Choroid plexus epithelial cell (primary cell): ENCODE measurements at regions not wholly inside any gene's neighbourhood (a gene's known extent, or its start where the extent isn't known, plus 50 kb on each side); places are given as distances from the start of the nearest gene placed in this dataset.
"Not testable (repeated sequence)": the region's sequence is repeated elsewhere in the genome, so short reads cannot be mapped to it uniquely, and the experiment has no call there.

Source experiments
- DNase-seq: peaks from one replicate; pipeline ENCODE4 v3.0.0-alpha.2; 2010; ENCODE audit warnings: low read depth
- H3K4me3 ChIP-seq: 2 replicates; pipeline ENCODE4 v1.5.1; 2011; ENCODE audit warnings: low read depth, mild to moderate bottlenecking, control low read depth, low read length, moderate library complexity
- CTCF ChIP-seq: conservative IDR thresholded peaks from 2 replicates; pipeline ENCODE4 v1.5.1; 2011; ENCODE audit warnings: low read depth, mild to moderate bottlenecking, control low read depth, inconsistent platforms, low read length, moderate library complexity

- TF ChIP-seq CTCF: no peak
Observed at GRCh38 chr3:87742250-87742649, 316.6 kb downstream of the CGGBP1 start.

GRCh38 chr3:87740894-87741293, 317.9 kb downstream of the CGGBP1 start:
- not testable (repeated sequence) for DNase-seq

More at GRCh38 chr3:87742250-87742649, 316.6 kb downstream of the CGGBP1 start:
- H3K4me3 ChIP-seq: no peak overlapping the region
- no peak for DNase-seq

GRCh38 chr3:87737817-87738216, 321.0 kb downstream of the CGGBP1 start:
- not testable (repeated sequence) for H3K4me3 ChIP-seq, DNase-seq

More at GRCh38 chr3:87740894-87741293, 317.9 kb downstream of the CGGBP1 start:
- H3K4me3 ChIP-seq: not testable (repeated sequence)

- TF ChIP-seq CTCF: no peak
- no peak for DNase-seq
- no peak overlapping the region for H3K4me3 ChIP-seq
Observed at GRCh38 chr3:87733671-87734367, 325.0 kb downstream of the CGGBP1 start.

- no peak for TF ChIP-seq CTCF
- no peak overlapping the region for H3K4me3 ChIP-seq
- no peak for DNase-seq
Observed at GRCh38 chr3:87732294-87732693, 326.5 kb downstream of the CGGBP1 start.

GRCh38 chr3:87727783-87728182, 331.0 kb downstream of the CGGBP1 start:
- DNase-seq: no peak
- TF ChIP-seq CTCF: no peak
- no peak overlapping the region for H3K4me3 ChIP-seq

GRCh38 chr3:87719060-87719459, 339.7 kb downstream of the CGGBP1 start:
- no peak for DNase-seq
- no peak for TF ChIP-seq CTCF
- no peak overlapping the region for H3K4me3 ChIP-seq

- DNase-seq: no peak
- TF ChIP-seq CTCF: no peak
- H3K4me3 ChIP-seq: no peak overlapping the region
Observed at GRCh38 chr3:87710511-87710910, 348.3 kb downstream of the CGGBP1 start.
